Lung (tissue), 11 donors: ENCODE measurements at regions not wholly inside any gene's neighbourhood (a gene's known extent, or its start where the extent isn't known, plus 50 kb on each side); places are given as distances from the start of the nearest gene placed in this dataset.
A peak's percentile ranks its signal among the peaks of the same experiment; 100 is the strongest.

Experiments used
- ATAC-seq: fragments of 200-7000 bp; cut with Tn5 transposase; one replicate; pipeline ENCODE4 v1.9.1; 2020; ENCODE audit warnings: moderate number of reproducible peaks; ENCODE audit not compliant: insufficient read depth, low FRiP score
- DNase-seq, 3 donors: peaks; one replicate each; pipeline ENCODE4 v3.0.0-alpha.2; 2013 to 2017
- H3K27ac ChIP-seq, 2 donors: one replicate each; pipeline ENCODE4 v1.5.1; 2013; ENCODE audit warnings: mild to moderate bottlenecking in 2 of 2, moderate library complexity in 2 of 2, control low read depth in 1 of 2, inconsistent platforms in 1 of 2, low read depth in 1 of 2, low read length in 1 of 2
- H3K27me3 ChIP-seq, 3 donors: one replicate each; pipeline ENCODE4 v1.5.1; 2013; ENCODE audit warnings: low read length in 2 of 3; ENCODE audit not compliant: control insufficient read depth in 3 of 3, insufficient read depth in 3 of 3
- H3K36me3 ChIP-seq, 4 donors: one replicate each; pipeline ENCODE4 v1.5.1; 2013; ENCODE audit warnings: low read length in 4 of 4, mild to moderate bottlenecking in 1 of 4, moderate library complexity in 1 of 4; ENCODE audit not compliant: control insufficient read depth in 4 of 4, insufficient read depth in 4 of 4
- H3K4me1 ChIP-seq, 5 donors: one replicate each; pipeline ENCODE4 v1.5.1; 2013; ENCODE audit warnings: low read length in 5 of 5, mild to moderate bottlenecking in 2 of 5, moderate library complexity in 1 of 5; ENCODE audit not compliant: control insufficient read depth in 5 of 5, insufficient read depth in 5 of 5
- H3K4me3 ChIP-seq: one replicate; pipeline ENCODE4 v1.5.1; 2013; ENCODE audit warnings: mild to moderate bottlenecking, control low read depth, moderate library complexity
- H3K9ac ChIP-seq, 2 donors: one replicate each; pipeline ENCODE4 v1.5.1; 2013; ENCODE audit warnings: low read length in 2 of 2, control low read depth in 1 of 2; ENCODE audit not compliant: insufficient read depth in 1 of 2
- H3K9me3 ChIP-seq, 4 donors: one replicate each; pipeline ENCODE4 v1.5.1; 2013; ENCODE audit warnings: low read length in 3 of 4, mild to moderate bottlenecking in 1 of 4, moderate library complexity in 1 of 4; ENCODE audit not compliant: control insufficient read depth in 4 of 4, insufficient read depth in 3 of 4
- CTCF ChIP-seq: IDR thresholded peaks from 2 replicates; pipeline ENCODE4 v1.5.1; 2012; ENCODE audit warnings: mild to moderate bottlenecking; ENCODE audit errors: control extremely low read depth, extremely low read depth
- WGBS, 2 donors: extraction: QIAGEN DNeasy Blood & Tissue Kit; methylation state at CpG; one replicate each; pipeline ENCODE4 v1.1.7; 2013; 5-methylcytosine and 5-hydroxymethylcytosine counted together
- donor health status: control.
- donor health status: control.
- donor health status: Bipolar disorder and iron deficiency.
- donor health status: healthy.
- donor health status: DM: yes; HTN: yes; CAD: no.

GRCh38 chr12:19659086-19659485 is 219.8 kb downstream of the AEBP2 start:
- no peak for ATAC-seq
- H3K27me3 ChIP-seq: no peaks in the 10 kb centered on the region
- peaks cover 0 to 13% (median 2%) of the 10 kb centered on the region in 5 donors for H3K4me1 ChIP-seq
- H3K9me3 ChIP-seq: no peaks in the 10 kb centered on the region
- 94 to 96% methylated on average over 2 of the region's 2 CpGs for WGBS, 2 donors
- no peak for TF ChIP-seq CTCF
- no peak overlapping the region for H3K27ac ChIP-seq
- no peak overlapping the region for H3K4me3 ChIP-seq
- no peaks in the 10 kb centered on the region for H3K36me3 ChIP-seq
- H3K9ac ChIP-seq: no peak overlapping the region
- DNase-seq: peak in 2 of 3 donors; percentile 88 to 89

GRCh38 chr12:19659501-19659900 is 220.2 kb downstream of the AEBP2 start:
- DNase-seq: peak; percentile 64 to 96 (median 95)
- no peaks in the 10 kb centered on the region for H3K36me3 ChIP-seq
- no peak for ATAC-seq
- H3K27ac ChIP-seq: no peak overlapping the region
- WGBS, 2 donors: 83 to 84% methylated on average over 2 of the region's 2 CpGs
- H3K9me3 ChIP-seq: no peaks in the 10 kb centered on the region
- H3K9ac ChIP-seq: no peak overlapping the region
- H3K4me3 ChIP-seq: no peak overlapping the region
- no peak for TF ChIP-seq CTCF
- peaks cover 0 to 10% (median 2%) of the 10 kb centered on the region in 5 donors for H3K4me1 ChIP-seq
- no peaks in the 10 kb centered on the region for H3K27me3 ChIP-seq

- no peak for TF ChIP-seq CTCF
- Histone ChIP-seq H3K9ac (no peak overlapping the region), H3K36me3 (no peaks in the 10 kb centered on the region), H3K4me1 (peaks cover 0 to 5% (median 0%) of the 10 kb centered on the region in 5 donors), H3K27ac (peak overlapping the region in 1 of 2 donors; percentile 2), H3K4me3 (no peak overlapping the region), H3K27me3 (no peaks in the 10 kb centered on the region), H3K9me3 (no peaks in the 10 kb centered on the region)
- DNase-seq (peak in 2 of 3 donors; percentile 60 to 73), ATAC-seq (no peak)
- 78 to 82% methylated on average over 1 of the region's 1 CpG for WGBS, 2 donors
These were observed 226.0 kb downstream of the AEBP2 start for GRCh38 chr12:19665121-19665900.

- ATAC-seq: no peak
- Histone ChIP-seq H3K27me3 (no peaks in the 10 kb centered on the region), H3K4me1 (peaks cover 0 to 5% (median 0%) of the 10 kb centered on the region in 5 donors), H3K9ac (no peak overlapping the region), H3K36me3 (no peaks in the 10 kb centered on the region), H3K4me3 (no peak overlapping the region), H3K9me3 (no peaks in the 10 kb centered on the region), H3K27ac (peak overlapping the region in 1 of 2 donors; percentile 2)
- no peak for DNase-seq
- no peak for TF ChIP-seq CTCF
These were observed 226.8 kb downstream of the AEBP2 start for GRCh38 chr12:19666070-19666469.
